LNCaP clone FGC (cell line): ENCODE measurements at regions not wholly inside any gene's neighbourhood (a gene's known extent, or its start where the extent isn't known, plus 50 kb on each side); places are given as distances from the start of the nearest gene placed in this dataset.

ENCODE experiments used
- DNase-seq: peaks from one replicate; pipeline ENCODE4 v3.0.0-alpha.2; 2011; ENCODE audit warnings: low read depth
- H3K4me3 ChIP-seq: 2 replicates; pipeline ENCODE4 v1.5.1; 2011; ENCODE audit warnings: mild to moderate bottlenecking, low read depth, low read length, control low read depth
- TF ChIP-seq, protein P1 (sequence below): IDR thresholded peaks from 2 replicates; pipeline ENCODE4 v1.5.1; 2012; ENCODE audit warnings: mild to moderate bottlenecking; ENCODE audit not compliant: control insufficient read depth, insufficient read depth; ENCODE audit errors: extremely low read depth

DNA sequence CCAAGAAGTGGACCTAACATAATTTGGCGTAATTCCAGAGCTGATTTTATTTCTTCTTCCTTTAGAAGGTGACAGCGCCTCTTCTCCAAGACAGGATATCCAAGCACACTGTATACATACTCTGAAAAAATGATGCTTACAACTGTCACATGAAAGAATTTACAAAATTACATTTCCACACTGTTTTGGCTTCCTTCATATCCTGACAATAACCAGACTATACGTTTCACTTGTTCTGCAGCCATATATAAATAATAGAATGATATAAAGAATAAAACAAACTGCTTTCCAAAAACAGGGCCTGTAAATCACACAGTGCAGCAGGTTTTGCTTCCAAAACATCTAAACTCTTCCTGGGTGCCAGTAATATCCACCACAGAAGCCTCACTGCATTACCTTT is 141.6 kb downstream of the FBXO8 start:
- no peak for DNase-seq
- no peak overlapping the region for H3K4me3 ChIP-seq
- TF ChIP-seq, protein P1, sequence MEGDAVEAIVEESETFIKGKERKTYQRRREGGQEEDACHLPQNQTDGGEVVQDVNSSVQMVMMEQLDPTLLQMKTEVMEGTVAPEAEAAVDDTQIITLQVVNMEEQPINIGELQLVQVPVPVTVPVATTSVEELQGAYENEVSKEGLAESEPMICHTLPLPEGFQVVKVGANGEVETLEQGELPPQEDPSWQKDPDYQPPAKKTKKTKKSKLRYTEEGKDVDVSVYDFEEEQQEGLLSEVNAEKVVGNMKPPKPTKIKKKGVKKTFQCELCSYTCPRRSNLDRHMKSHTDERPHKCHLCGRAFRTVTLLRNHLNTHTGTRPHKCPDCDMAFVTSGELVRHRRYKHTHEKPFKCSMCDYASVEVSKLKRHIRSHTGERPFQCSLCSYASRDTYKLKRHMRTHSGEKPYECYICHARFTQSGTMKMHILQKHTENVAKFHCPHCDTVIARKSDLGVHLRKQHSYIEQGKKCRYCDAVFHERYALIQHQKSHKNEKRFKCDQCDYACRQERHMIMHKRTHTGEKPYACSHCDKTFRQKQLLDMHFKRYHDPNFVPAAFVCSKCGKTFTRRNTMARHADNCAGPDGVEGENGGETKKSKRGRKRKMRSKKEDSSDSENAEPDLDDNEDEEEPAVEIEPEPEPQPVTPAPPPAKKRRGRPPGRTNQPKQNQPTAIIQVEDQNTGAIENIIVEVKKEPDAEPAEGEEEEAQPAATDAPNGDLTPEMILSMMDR: no peak

DNA sequence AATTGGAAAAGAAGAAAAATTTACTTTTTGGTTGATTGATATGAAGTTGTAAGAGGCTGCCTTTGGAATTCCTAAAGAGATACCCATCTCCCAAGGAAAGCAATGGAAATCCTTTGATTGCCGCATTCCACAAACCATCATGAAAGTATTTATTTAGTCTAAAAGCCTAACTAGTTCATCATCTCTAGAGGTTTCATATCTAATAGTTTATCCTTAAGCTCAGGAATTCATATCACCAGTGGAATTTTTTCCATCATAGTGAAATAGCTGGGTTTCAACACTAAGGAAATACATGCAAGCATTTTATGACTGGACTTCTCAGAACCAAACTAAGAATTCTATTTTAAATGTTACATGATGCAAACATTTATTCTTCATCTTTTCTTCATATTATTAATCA is 144.9 kb downstream of the FBXO8 start:
- DNase-seq: no peak
- H3K4me3 ChIP-seq: no peak overlapping the region
- TF ChIP-seq, protein P1: no peak

DNA sequence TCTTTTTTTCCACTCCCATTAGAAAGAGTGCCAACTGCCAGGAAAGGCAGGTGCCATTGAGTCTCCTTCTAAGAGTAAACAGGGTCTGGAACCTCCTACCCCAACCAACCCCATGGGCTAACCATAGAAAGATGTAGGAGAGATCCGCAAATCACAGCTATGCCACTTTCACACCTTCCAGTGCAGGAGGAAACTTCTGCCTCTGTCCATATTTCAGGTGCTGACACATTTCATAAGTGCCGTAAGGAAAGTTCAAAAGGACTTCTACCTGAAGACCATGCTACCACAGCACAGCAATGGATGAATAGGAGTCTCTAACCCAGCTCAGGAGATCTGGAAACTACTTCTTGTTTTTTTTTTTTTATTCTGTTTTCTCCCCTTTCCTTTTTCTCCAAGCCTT is 145.8 kb downstream of the FBXO8 start:
- no peak overlapping the region for H3K4me3 ChIP-seq
- TF ChIP-seq, protein P1: no peak
- no peak for DNase-seq

DNA sequence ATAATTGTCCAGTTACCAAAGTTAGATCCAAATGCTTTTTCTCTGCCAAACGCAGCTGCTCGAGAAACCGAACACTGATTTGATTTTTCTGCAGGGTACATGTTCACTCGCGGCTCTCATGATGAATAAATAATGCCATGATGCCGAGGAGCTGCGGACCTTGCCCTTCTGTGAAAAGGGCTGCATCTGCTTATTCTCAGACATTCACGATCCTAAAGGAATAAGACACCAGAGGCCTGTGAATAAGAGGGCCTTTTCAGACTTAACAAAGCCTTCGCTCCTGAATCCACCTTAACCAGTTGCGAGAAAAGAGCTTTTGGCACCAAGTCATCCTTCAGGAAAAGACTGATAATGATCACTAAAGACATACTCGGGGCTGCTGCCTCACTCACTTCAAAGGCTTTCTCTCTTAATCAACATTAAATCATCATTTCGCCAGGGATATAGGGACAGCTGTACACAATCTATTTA is 147.5 kb downstream of the FBXO8 start:
- H3K4me3 ChIP-seq: no peak overlapping the region
- TF ChIP-seq, protein P1: no peak
- DNase-seq: no peak

DNA sequence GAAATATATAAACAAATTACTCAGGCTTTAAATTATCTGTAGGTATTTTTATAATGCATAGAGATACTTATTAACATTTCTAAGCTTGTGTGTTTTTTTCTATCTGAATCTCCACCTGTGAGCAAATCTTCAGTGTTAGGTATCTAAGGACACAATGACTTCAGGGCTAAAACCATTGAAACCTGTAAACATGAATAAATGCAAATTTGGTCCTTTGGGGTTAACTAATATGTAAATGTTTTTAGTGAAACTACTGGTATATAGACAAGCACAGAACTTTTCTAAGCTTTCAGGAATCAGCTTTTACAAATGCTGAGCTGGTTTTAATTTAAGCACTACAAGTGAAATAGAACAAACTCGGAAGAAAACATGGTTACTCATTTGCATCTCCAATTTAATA is 147.9 kb downstream of the FBXO8 start:
- H3K4me3 ChIP-seq: no peak overlapping the region
- no peak for DNase-seq
- TF ChIP-seq, protein P1: no peak

DNA sequence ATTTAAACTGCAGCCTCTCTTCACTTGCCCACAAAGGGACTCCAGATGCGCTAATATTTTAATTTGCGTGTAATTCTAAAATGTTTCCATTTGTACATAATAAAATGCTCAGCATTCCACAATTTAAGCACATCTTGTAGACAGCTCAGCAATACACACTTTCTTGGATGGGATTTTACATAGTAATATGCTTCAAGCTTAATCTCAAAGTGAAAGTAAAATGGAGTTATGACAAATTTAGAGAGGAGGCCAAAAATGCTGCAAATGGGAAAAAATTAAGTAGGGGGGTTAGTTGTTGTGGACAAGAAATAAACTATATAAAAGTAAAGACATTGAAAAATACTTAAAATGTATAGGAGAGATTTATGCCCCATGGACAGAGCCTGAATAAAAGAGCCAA is 149.1 kb downstream of the FBXO8 start:
- no peak for DNase-seq
- no peak overlapping the region for H3K4me3 ChIP-seq
- TF ChIP-seq, protein P1: no peak

DNA sequence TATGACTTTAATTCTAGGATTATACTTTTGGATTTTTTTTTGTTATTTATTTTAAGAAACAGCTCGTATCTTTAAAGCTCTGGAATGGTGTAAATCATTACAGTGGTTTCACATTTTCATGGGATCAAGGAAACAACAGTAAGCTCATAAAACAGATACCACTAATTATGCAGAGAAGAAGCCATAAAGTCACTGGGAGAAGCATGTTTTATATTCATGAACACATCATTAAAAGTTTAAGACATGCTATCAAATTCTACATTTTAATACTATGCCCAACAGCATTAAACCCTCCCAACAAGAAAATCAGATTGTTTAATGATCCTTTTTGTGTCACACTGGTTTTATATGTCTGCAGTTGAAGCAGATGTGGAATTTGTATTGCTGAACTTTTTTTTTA is 149.9 kb downstream of the FBXO8 start:
- no peak for DNase-seq
- no peak overlapping the region for H3K4me3 ChIP-seq
- TF ChIP-seq, protein P1: no peak
